Islet precursor cell (in vitro differentiated cells): ENCODE measurements at regions not wholly inside any gene's neighbourhood (a gene's known extent, or its start where the extent isn't known, plus 50 kb on each side); places are given as distances from the start of the nearest gene placed in this dataset.
A peak's percentile ranks its signal among the peaks of the same experiment; 100 is the strongest.

Source experiments
- DNase-seq: peaks from one replicate; pipeline ENCODE4 v3.0.0-alpha.2; 2018

GRCh38 chr5:28215091-28215490 is 1176.7 kb upstream of the CDH9 start:
- no peak for DNase-seq

DNA sequence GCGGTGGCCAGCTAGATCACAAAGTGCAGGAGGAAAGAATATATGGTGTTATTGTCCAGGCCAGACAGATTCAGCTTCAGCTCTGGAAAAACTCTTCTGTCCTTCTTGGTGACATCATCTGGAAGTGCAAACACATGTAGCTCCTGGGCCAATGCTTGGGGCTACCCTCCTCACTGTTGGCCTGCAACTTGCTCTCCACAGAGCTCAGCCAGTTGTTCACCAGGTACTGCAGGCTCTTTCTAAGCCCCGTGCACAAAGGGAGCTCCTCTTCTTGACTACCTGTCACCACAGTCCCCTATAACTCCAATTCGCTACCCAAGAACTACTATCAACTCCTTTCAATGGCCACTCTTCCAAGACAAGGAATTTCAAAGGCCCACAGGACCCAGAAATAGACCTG is 1175.9 kb upstream of the CDH9 start:
- no peak for DNase-seq

- DNase-seq = no peak
Observed at GRCh38 chr5:28208356-28208755, 1170.0 kb upstream of the CDH9 start.

- DNase-seq = no peak
Observed at GRCh38 chr5:28190011-28190410, 1151.6 kb upstream of the CDH9 start.

GRCh38 chr5:28174691-28175090 is 1136.3 kb upstream of the CDH9 start:
- no peak for DNase-seq

DNA sequence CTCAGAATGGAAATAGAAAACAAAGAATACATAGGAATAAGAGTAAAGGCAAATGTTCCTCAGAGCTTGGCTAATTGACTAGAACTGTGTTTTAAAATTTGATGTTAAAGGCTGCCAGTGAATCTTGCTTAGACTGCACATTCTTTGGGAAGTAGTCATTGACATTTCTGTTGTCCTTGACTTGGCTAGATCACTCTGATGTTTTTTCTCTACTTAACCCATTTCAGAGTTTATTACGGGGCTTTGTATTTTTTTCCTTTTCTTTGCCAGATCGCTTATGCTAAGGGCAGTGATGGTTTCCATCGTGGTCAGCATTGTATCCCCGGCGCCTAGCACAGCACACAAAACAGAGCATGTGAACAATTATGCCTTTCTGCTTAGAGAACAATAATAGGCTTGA is 1126.7 kb upstream of the CDH9 start:
- peak; percentile 57 for DNase-seq

DNA sequence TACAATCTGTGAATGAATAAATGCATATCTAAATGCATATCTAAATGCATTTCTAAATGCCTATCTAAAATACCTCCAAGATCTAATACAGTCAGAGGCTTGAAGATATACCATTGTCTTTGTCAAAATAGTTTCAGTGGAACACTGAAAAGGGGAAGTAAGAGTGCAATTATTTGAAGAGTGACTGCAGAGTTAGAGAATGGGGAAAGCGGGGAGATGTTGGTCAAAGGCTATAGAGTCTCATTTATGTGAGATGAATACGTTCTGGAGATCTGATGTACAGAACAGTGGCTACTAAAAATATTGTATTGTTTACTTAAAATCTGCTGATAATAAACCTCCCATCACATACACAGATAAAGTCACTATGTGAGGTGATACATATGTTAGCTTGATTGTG is 1126.2 kb upstream of the CDH9 start:
- no peak for DNase-seq

DNA sequence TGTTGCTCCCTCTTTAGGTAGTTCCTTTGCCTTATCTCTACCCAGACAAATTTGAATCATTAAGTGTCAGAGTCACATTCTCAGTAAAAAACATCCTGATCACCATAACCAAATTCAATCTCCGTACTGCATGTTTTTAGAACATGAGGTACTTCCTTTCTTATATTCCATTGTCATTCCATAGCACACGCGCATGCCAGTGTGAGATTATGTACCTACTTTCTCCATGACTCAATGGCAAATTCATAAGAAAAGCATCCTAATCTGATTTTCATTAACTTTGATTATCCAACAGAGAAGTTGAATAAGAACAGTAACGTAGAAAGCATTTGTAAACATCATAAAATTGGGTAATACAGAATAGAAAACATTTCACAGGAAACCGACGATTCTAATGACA is 1118.6 kb upstream of the CDH9 start:
- no peak for DNase-seq

GRCh38 chr5:28143519-28143918 is 1105.1 kb upstream of the CDH9 start:
- DNase-seq = no peak

DNA sequence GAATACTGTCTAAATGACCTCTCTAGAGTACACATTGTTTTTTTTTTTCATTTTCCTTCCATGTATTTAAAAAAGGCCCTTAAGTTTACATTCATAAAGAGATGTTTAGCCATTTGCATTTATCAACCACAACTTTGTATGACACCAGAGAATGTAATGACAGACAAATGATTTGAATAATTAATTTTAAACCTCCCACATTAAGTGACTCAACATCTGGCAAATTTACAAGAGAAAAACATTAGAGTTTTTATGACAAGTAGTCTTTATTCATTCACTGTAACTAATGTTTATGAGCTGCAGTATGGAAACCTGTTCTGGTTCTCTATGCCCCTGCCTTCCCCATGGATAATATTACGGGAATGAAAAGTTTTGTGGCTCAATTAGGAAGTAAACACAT is 1093.8 kb upstream of the CDH9 start:
- DNase-seq = no peak

DNA sequence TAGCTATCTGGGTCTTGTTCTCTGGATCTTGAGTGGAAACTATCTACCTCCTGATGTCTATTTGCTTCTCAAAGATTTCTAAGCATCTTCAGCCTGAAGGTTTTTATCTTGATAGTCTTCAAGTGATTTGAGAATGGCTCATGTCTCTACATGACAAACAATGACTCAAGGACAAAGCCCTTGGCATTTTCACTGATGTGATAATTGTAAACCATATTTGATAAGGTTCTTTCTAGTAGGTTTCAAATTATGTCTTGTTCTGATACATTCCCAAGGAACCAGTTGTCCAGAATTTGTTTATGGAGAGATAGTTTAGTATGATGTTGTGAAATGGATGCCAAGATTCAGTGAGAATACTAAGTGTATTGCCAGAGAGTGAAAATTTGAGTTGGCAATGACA is 1079.3 kb upstream of the CDH9 start:
- no peak for DNase-seq

DNA sequence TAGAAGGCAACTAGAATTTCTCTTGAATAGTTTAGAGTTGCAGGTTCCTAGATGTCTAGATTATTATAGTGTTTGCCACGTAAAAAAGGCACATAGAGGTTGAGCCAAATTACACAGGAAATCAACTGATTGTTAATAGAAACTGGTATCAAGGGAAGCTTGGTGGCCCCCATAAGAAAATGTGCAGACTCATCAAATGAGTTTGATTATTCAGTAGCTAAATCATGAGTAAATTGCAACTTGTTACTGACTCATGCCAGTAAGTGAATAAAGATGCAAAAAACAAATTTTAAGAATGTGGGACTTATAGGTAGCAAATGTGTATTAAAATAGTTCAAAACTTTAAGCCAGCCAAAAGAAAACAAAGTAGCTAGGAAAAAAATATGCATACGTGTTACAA is 1078.9 kb upstream of the CDH9 start:
- no peak for DNase-seq

DNA sequence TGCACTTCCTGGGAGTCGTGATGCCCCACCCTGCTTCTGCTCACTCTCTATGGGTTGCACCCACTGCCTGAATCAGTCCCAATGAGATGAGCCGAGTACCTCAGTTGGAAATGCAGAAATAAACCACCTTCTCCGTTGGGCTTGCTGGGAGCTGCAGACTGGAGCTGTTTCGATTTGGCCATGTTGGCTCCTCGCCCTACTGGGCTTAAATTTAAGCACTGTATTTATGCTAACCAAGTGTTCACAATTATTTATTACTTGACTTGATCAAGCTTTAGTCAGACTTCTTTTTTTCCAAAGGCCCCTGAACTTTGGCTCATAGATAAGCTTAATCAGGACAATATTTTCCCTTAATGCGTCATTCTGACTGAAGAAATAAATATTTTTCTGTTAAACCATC is 1072.4 kb upstream of the CDH9 start:
- DNase-seq = no peak

GRCh38 chr5:28104080-28104479 is 1065.7 kb upstream of the CDH9 start:
- DNase-seq = no peak

DNA sequence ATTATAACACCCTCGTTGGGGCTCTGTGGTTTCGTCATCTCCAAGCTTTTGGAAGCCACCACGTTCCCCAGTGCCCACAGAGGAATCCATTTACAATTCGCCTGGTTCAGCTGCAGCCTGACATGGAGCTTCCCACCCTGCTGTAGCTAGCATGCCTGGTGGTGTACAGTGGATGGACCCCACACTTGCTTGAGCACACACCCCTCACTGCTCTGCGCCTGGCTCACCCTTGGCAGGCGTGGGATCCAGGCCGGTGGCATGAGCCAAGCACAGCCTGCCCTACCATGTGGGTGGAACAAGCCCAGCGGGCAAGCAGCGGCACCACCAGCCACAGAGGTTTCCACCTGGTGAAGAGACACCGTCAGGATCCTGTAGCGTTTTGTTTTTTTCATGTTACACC is 1045.7 kb upstream of the CDH9 start:
- no peak for DNase-seq

DNA sequence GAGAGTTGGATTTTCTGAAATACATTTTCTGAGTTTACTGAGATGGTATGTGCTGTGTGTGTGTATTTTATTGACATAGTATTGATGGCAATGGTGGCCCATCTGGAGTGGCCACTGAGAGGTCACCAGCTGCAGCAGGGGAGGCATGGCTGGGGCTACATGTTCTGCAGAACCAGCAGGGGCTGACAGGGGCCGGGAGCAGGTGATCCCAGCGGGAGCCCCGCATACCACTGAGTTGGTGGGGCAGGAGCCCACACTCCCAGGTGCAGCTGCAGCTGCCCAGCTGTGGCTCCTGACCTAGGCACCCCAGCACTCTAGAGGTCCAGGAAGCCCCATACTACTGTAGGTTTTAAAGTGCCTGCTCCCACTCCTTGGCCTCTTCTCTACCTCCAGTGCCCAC is 1044.2 kb upstream of the CDH9 start:
- DNase-seq = no peak

DNA sequence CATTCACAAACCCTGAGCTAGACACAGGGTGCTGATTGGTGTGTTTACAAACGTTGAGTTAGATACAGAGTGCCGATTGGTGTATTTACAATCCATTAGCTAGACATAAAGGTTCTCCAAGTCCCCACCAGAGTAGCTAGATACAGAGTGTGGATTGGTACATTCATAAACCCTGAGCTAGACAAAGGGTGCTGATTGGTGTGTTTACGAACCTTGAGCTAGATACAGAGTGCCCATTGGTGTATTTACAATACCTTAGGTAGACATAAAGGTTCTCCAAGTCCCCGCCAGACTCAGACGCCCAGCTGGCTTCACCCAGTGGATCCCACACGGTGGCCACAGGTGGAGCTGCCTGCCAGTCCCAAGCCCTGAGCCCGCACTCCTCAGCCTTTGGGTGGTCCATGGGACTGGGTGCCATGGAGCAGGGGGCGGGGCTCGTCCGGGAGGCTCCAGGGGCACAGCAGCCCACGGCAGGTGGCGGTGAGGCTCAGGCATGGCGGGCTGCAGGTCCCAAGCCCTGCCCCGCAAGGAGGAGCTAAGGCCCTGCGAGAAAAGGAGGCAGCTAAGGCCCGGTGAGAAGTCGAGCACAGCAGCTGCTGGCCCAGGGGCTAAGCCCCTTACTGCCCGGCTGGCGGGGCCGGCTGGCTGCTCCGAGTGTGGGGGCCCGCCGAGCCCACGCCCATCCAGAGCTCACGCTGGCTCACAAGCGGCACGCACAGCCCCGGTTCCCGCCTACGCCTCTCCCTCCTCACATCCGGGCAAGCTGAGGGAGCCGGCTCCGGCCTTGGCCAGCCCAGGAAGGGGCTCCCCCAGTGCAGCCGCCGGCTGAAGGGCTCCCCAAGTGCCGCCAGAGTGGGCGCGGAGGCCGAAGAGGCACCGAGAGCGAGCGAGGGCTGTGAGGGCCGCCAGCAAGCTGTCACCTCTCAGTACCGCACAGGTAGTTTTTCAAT is 1039.2 kb upstream of the CDH9 start:
- no peak for DNase-seq

DNA sequence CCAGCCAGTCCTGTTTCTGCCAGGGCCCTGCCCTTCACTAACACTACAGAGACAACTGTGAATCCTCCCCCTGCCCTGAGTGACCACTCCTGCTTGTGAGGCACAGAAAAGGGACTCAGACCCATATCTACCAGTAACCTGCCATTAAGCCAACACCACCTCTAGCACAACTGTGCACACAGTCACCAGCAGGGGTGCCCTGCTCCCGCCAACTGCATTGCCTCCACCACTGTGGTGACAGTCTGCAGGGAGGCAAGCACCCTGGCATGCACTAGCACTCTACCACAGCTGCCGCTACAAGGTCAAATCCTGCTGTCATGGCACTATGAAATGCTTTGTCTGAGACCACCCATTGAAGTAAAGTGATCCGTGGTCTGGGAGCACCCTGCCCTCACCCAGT is 1028.5 kb upstream of the CDH9 start:
- DNase-seq = peak; percentile 57

DNA sequence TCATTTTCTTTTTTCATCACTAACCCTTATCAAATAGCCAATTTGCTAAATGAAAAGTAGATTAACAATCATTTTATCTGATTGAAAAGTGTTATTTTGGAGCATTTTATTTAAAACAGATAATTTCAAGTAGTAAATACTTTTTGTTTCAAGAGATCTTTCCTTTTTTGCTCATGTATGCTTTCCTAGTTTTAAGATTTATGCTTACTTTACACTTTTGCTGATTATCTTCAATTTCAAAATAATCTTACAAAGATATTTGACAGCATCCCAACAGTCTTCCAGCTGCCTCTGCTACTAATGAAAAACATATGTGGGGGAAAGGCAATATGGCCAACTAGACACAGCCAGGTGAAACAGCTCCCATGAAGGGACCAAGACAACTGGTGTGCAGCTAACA is 1027.3 kb upstream of the CDH9 start:
- DNase-seq = no peak

GRCh38 chr5:28046596-28046995 is 1008.2 kb upstream of the CDH9 start:
- no peak for DNase-seq

GRCh38 chr5:28027851-28028250 is 989.5 kb upstream of the CDH9 start:
- DNase-seq = no peak

GRCh38 chr5:28017178-28017577 is 978.8 kb upstream of the CDH9 start:
- no peak for DNase-seq

DNA sequence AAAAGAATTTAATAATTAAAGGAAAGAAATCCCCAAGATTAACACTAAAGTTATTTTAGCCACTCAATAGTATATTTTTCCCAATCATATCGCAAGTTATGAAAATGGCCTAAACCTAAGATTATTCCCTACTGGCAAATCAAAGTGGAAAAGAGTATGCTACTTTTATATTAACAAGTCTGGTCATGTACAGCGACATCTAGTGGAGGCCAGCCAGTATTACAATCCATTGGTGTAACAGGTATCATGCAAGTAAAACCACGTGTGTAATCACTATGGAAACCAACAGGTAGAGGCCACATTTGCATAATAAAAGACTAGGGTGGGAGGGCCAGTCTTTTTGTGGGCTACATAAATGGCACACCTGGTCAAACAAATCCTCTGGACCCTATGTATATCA is 976.4 kb upstream of the CDH9 start:
- no peak for DNase-seq

- DNase-seq = no peak
Observed at GRCh38 chr5:28012538-28012937, 974.2 kb upstream of the CDH9 start.

DNA sequence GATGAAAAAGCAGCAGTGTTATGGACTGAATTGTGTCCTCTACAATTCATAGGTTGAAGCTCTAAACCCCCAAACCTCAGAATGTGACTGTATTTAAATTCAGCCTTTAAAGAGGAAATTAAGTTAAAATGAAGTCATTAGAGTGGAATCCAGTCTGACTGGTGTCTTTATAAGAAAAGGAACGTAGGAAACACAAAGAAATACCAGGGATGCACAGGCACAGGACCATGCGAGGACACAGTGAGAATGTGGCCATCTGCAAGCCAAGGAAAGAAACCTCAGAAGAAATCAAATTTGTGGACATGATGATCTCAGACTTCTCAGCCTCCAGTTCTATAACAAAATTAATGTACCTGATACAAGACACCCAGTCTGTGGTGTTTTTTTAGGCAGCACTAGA is 971.2 kb upstream of the CDH9 start:
- no peak for DNase-seq
